Breast epithelium (tissue), 3 donors: ENCODE measurements at regions not wholly inside any gene's neighbourhood (a gene's known extent, or its start where the extent isn't known, plus 50 kb on each side); places are given as distances from the start of the nearest gene placed in this dataset.

Source experiments
- CTCF ChIP-seq, 3 donors: fragments of 450-650 bp; IDR thresholded peaks; one replicate each; pipeline ENCODE4 v1.5.1; 2016 to 2017; ENCODE audit warnings: antibody characterized with exemption in 3 of 3, mild to moderate bottlenecking in 3 of 3, moderate library complexity in 3 of 3
- POLR2A ChIP-seq: fragments of 450-650 bp; IDR thresholded peaks from one replicate; pipeline ENCODE4 v1.6.1; 2016; ENCODE audit warnings: antibody characterized with exemption, mild to moderate bottlenecking, moderate library complexity
- POLR2AphosphoS5 ChIP-seq, 3 donors: sonication (generic); formaldehyde crosslinking; IDR thresholded peaks; one replicate each; pipeline ENCODE4 v1.6.1; 2017; ENCODE audit warnings: antibody characterized with exemption in 3 of 3

- TF ChIP-seq CTCF (IDR thresholded peaks at IDR 0.05) (no peak), POLR2AphosphoS5 (IDR thresholded peaks at IDR 0.05) (no peak), POLR2A (no peak)
These were observed 152.2 kb upstream of the RUNX1 start for GRCh38 chr21:35201288-35201687.
